ENCODE measurements at regions not wholly inside any gene's neighbourhood (a gene's known extent, or its start where the extent isn't known, plus 50 kb on each side); places are given as distances from the start of the nearest gene placed in this dataset.

GRCh38 chr13:111608556-111608955 is 288.1 kb downstream of the TEX29 start:
- Histone ChIP-seq H3K4me2 (ENCODE audit: low read depth, low read length, poor library complexity, severe bottlenecking) (no peak overlapping the region), H3K36me3 (ENCODE audit: insufficient read depth, low read length) (no peaks in the 10 kb centered on the region), H3K9me2 (replicated peaks; ENCODE audit: low read depth, low read length) (no peaks in the 10 kb centered on the region), H4K20me1 (ENCODE audit: insufficient read depth, low read length, poor library complexity, severe bottlenecking) (no peaks in the 10 kb centered on the region), H3K9ac (ENCODE audit: low read depth, low read length, poor library complexity, severe bottlenecking) (no peak overlapping the region), H3K4me3 (ENCODE audit: low read length, poor library complexity, severe bottlenecking) (no peak overlapping the region), H3K9me3 (ENCODE audit: insufficient read depth, low read depth, low read length) (peaks cover 2% of the 10 kb centered on the region; the same call in 1 of the 2 replicates), H2AFZ (ENCODE audit: low read length) (no peak overlapping the region), H3F3A (ENCODE audit: low read depth) (no peaks in the 10 kb centered on the region), H3K79me2 (ENCODE audit: insufficient read depth, low read length) (no peaks in the 10 kb centered on the region), H3K4me1 (ENCODE audit: insufficient read depth, low read length, poor library complexity, severe bottlenecking) (no peaks in the 10 kb centered on the region), H3K27me3 (ENCODE audit: insufficient read depth, low read length, poor library complexity, severe bottlenecking) (no peaks in the 10 kb centered on the region)
- TF ChIP-seq EZH2phosphoT487 (IDR thresholded peaks at IDR 0.05; ENCODE audit: borderline replicate concordance) (no peak), CTCF (conservative IDR thresholded peaks at IDR 0.05; ENCODE audit: low read length) (no peak)

- Histone ChIP-seq H3F3A (ENCODE audit: low read depth) (no peaks in the 10 kb centered on the region), H3K9ac (ENCODE audit: low read depth, low read length, poor library complexity, severe bottlenecking) (no peak overlapping the region), H3K4me2 (ENCODE audit: low read depth, low read length, poor library complexity, severe bottlenecking) (no peak overlapping the region), H3K9me2 (replicated peaks; ENCODE audit: low read depth, low read length) (no peaks in the 10 kb centered on the region), H3K4me3 (ENCODE audit: low read length, poor library complexity, severe bottlenecking) (no peak overlapping the region), H4K20me1 (ENCODE audit: insufficient read depth, low read length, poor library complexity, severe bottlenecking) (no peaks in the 10 kb centered on the region), H3K36me3 (ENCODE audit: insufficient read depth, low read length) (no peaks in the 10 kb centered on the region), H2AFZ (ENCODE audit: low read length) (no peak overlapping the region), H3K79me2 (ENCODE audit: insufficient read depth, low read length) (no peaks in the 10 kb centered on the region), H3K4me1 (ENCODE audit: insufficient read depth, low read length, poor library complexity, severe bottlenecking) (no peaks in the 10 kb centered on the region), H3K9me3 (ENCODE audit: insufficient read depth, low read depth, low read length) (peaks cover 2% of the 10 kb centered on the region; the same call in 1 of the 2 replicates), H3K27me3 (ENCODE audit: insufficient read depth, low read length, poor library complexity, severe bottlenecking) (no peaks in the 10 kb centered on the region)
- no peak for TF ChIP-seq EZH2phosphoT487 (IDR thresholded peaks at IDR 0.05; ENCODE audit: borderline replicate concordance)
- no peak for TF ChIP-seq CTCF (conservative IDR thresholded peaks at IDR 0.05; ENCODE audit: low read length)
Measured at GRCh38 chr13:111609631-111610030, 289.2 kb downstream of the TEX29 start.

- Histone ChIP-seq H3K79me2 (ENCODE audit: insufficient read depth, low read length) (no peaks in the 10 kb centered on the region), H3K4me1 (ENCODE audit: insufficient read depth, low read length, poor library complexity, severe bottlenecking) (no peaks in the 10 kb centered on the region), H3K9me2 (replicated peaks; ENCODE audit: low read depth, low read length) (no peaks in the 10 kb centered on the region), H3K9me3 (ENCODE audit: insufficient read depth, low read depth, low read length) (peaks cover 2% of the 10 kb centered on the region; the same call in 1 of the 2 replicates), H3K36me3 (ENCODE audit: insufficient read depth, low read length) (no peaks in the 10 kb centered on the region), H3K9ac (ENCODE audit: low read depth, low read length, poor library complexity, severe bottlenecking) (no peak overlapping the region), H3F3A (ENCODE audit: low read depth) (no peaks in the 10 kb centered on the region), H2AFZ (ENCODE audit: low read length) (no peak overlapping the region), H3K4me2 (ENCODE audit: low read depth, low read length, poor library complexity, severe bottlenecking) (no peak overlapping the region), H3K4me3 (ENCODE audit: low read length, poor library complexity, severe bottlenecking) (no peak overlapping the region), H4K20me1 (ENCODE audit: insufficient read depth, low read length, poor library complexity, severe bottlenecking) (no peaks in the 10 kb centered on the region), H3K27me3 (ENCODE audit: insufficient read depth, low read length, poor library complexity, severe bottlenecking) (no peaks in the 10 kb centered on the region)
- no peak for TF ChIP-seq CTCF (conservative IDR thresholded peaks at IDR 0.05; ENCODE audit: low read length)
- TF ChIP-seq EZH2phosphoT487 (IDR thresholded peaks at IDR 0.05; ENCODE audit: borderline replicate concordance) = no peak
Measured at GRCh38 chr13:111610081-111610480, 289.6 kb downstream of the TEX29 start.

All from Loucy (cell line).